HFF-Myc (cell line): ENCODE measurements at regions not wholly inside any gene's neighbourhood (a gene's known extent, or its start where the extent isn't known, plus 50 kb on each side); places are given as distances from the start of the nearest gene placed in this dataset.

Experiments used
- DNase-seq: peaks from one replicate; pipeline ENCODE4 v3.0.0-alpha.2; 2011; ENCODE audit warnings: low read depth; ENCODE audit errors: extremely low read depth
- H3K4me3 ChIP-seq: replicated peaks from 2 replicates; pipeline ENCODE4 v1.5.1; 2011; ENCODE audit warnings: low read depth, mild to moderate bottlenecking, control low read depth, low read length
- TF ChIP-seq, protein P1 (sequence below): IDR thresholded peaks from 2 replicates; pipeline ENCODE4 v1.5.1; 2012; ENCODE audit warnings: mild to moderate bottlenecking, low read depth, low read length, control low read depth; ENCODE audit errors: missing control alignments

DNA sequence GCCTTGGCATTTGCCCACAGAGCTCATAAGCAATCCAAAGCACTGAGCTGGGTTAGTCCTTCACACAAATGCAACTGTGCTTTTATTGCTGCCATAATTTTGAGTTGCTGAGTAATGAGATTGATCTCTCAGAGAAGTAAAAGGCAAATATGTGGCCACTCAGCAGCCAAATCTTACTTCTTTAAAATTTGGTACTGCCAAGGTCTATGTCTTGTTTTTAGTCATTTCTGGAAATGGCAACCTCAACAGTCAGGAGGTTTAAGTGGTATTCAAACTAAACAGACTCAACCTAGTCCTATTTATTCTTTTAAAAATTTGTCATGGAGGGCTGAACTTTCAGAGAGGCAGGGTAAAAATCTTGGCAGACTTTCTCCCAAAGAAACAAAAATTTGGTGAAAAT, 216.4 kb upstream of the GJB5 start:
- DNase-seq = no peak
- TF ChIP-seq, protein P1, sequence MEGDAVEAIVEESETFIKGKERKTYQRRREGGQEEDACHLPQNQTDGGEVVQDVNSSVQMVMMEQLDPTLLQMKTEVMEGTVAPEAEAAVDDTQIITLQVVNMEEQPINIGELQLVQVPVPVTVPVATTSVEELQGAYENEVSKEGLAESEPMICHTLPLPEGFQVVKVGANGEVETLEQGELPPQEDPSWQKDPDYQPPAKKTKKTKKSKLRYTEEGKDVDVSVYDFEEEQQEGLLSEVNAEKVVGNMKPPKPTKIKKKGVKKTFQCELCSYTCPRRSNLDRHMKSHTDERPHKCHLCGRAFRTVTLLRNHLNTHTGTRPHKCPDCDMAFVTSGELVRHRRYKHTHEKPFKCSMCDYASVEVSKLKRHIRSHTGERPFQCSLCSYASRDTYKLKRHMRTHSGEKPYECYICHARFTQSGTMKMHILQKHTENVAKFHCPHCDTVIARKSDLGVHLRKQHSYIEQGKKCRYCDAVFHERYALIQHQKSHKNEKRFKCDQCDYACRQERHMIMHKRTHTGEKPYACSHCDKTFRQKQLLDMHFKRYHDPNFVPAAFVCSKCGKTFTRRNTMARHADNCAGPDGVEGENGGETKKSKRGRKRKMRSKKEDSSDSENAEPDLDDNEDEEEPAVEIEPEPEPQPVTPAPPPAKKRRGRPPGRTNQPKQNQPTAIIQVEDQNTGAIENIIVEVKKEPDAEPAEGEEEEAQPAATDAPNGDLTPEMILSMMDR = no peak
- no peak overlapping the region for H3K4me3 ChIP-seq

DNA sequence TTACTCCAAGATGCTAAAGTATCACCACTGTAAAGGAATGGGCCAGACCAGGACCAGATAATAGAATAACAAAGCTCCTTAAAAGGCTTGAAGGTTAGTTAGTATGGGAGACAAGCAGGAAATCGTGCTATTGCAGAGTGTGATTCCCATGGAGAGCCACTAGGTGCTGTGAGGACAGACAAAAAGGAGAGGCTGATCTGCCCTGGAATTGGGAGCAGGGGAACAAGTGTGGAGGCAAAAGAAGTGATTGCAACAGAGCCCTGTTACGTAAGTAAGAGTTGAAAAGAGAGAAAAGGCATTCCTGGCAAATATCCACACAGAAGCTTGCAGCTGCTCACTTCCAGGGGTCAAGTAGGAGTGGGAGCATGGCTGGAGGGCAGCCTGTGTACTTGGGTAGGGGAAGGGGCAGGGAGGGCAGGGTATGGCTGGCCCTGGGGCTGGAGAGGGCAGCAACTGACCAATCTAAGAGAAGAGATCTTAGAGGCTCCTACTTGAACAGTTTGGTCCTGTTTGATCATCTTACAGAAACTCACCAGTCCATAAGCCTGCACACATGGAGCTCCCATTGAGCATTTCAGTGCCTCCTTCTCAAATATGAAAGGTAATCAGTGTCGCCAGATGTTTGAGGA, 207.7 kb upstream of the GJB5 start:
- H3K4me3 ChIP-seq = no peak overlapping the region
- TF ChIP-seq, protein P1 = peak; percentile 24
- no peak for DNase-seq

DNA sequence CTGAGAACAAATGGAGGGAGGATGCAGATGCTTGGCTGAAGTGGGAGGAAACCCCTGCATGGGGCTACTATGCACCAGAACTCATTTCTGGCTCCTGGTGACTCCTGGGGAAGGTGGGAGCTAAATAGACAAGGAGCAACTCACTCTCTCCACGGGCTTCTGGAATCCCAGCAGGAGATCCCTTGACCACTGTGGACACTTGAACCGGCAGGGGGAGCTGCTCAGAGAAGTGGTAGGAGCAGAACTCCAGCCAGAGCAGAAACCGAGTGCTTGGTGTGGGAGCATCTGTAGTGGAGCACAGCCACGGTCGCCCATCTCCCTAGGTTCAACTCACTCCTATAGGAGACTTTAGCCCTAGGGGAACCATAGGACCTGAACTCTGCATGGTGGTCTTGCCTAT, 205.6 kb upstream of the GJB5 start:
- no peak overlapping the region for H3K4me3 ChIP-seq
- TF ChIP-seq, protein P1 = peak; percentile 35
- DNase-seq = no peak

DNA sequence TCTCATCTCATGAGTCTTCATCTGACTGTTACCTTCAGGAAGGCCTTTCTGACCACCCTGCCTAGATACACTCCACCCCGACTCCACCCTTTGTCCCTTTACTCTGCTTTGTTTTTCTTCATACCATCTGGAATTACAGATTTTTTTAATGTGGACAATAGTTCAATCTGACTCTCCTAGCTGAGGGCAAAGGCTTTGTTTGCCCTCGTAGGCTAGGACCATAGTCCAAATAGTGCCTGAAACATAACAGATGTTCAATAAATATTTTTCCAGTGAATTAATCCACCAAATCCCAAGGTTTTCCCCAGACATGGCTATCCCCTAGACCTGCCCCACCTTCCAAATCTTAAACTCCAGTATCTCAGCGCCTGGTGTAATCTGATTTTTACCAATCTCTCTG, 176.5 kb upstream of the GJB5 start:
- no peak for DNase-seq
- H3K4me3 ChIP-seq = no peak overlapping the region
- TF ChIP-seq, protein P1 = no peak

DNA sequence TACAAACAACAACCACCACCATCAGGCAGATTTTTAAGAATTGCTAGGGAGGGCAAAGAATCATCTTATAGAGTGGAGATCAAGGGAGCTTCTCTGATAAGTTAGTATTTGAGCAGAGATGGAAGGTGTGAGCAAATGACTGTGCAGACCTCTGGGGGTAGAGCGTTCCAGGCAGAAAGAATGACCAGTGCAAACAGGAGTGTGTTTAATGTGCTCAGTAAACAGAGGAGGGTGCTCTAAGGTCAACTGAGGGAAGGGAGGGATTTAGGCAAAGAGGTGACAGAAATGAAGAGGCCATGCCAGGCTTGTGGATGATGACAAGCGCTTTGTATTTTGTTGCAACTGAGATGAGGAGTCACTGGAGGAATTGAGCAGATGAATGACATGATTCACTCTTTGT, 172.5 kb upstream of the GJB5 start:
- TF ChIP-seq, protein P1 = no peak
- no peak for DNase-seq
- no peak overlapping the region for H3K4me3 ChIP-seq

DNA sequence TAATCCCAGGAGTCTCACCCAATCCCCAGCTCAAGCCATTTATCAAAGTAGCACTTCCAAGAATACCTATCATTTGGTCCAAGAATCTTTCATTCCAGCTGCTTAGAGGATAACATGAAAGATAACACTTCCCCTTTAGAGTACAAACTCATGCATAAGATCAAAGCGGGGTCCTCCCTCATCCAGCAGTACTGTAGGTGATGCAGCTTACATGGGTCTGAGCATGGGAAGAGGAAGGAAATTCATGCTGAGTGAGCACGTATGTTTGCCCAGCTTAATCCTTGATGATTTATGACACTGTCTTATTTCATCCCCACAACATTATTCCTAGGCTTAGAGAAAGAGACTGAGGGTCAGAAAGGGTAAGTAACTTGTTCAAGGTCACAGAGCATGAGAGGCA, 167.1 kb upstream of the GJB5 start:
- no peak for DNase-seq
- TF ChIP-seq, protein P1 = no peak
- H3K4me3 ChIP-seq = no peak overlapping the region

DNA sequence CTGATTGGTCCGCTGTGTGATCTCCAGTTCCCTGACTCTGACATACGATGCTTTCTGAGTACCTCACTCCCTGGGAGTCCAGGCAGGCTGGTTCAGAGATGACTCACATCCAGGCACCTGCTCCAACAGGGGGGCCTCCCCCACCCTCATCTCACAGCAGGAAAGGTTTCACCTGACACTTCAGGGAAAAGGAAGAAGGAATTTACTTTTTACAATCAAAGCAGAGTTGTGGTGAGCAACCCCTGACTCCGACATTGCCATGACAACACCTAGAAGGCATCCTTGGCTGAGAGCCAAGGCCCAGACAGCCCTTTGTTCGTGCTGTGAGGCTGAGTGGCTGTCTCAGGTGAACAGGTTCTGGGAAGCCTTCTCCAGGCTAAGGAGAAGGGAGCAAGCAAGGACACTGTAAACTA, 164.6 kb upstream of the GJB5 start:
- TF ChIP-seq, protein P1 = no peak
- no peak for DNase-seq
- H3K4me3 ChIP-seq = no peak overlapping the region
